ENCODE measurements at regions not wholly inside any gene's neighbourhood (a gene's known extent, or its start where the extent isn't known, plus 50 kb on each side); places are given as distances from the start of the nearest gene placed in this dataset.

DNA sequence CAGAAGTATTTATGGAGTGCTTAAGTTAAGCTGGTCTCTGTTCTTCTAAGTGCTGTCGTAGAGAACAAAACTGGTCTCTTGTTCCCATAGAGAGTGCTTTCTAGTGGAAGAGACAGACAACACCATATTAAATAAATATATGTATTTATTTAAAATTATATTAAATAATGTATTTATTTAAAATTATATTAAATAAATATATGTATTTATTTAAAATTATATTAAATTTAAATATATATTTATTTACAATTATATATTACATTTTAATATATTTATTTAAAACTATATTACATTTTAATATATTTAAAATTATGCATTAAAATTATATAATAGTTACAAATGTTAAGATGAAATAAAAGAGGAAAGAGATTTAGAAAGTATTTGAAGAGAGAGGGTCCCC lies 175.5 kb upstream of the OLFM3 start:
- Histone ChIP-seq H3K14ac (ENCODE audit: insufficient read depth, low read length) (no peak overlapping the region), H3K4me2 (ENCODE audit: insufficient read depth, insufficient read length, low read length) (no peak overlapping the region), H3K9me3 (ENCODE audit: control insufficient read depth, low read depth, low read length) (no peaks in the 10 kb centered on the region), H3K23ac (ENCODE audit: insufficient read length, low read depth, low read length) (no peak overlapping the region), H3K4ac (ENCODE audit: low read depth, low read length) (no peak overlapping the region), H3K27me3 (ENCODE audit: insufficient read depth, low read length) (no peaks in the 10 kb centered on the region), H2BK12ac (ENCODE audit: insufficient read length, low read depth, low read length) (no peak overlapping the region), H3K27ac (ENCODE audit: insufficient read length, low read depth, low read length) (no peak overlapping the region), H3K9ac (ENCODE audit: extremely low read depth, insufficient read length, low read length) (no peak overlapping the region), H2AK5ac (ENCODE audit: insufficient read length, low read length) (no peak overlapping the region), H2BK120ac (ENCODE audit: low read depth, low read length, poor library complexity, severe bottlenecking) (no peak overlapping the region), H3T11ph (ENCODE audit: low read length) (no peak overlapping the region), H4K91ac (ENCODE audit: insufficient read length, low read depth, low read length) (no peak overlapping the region), H2AFZ (ENCODE audit: low read length) (no peak overlapping the region), H2BK15ac (ENCODE audit: low read depth, low read length) (no peak overlapping the region), H4K8ac (replicated peaks; ENCODE audit: insufficient read length, low read depth, low read length) (no peak overlapping the region), H3K56ac (ENCODE audit: insufficient read length, low read depth, low read length) (no peak overlapping the region), H3K18ac (ENCODE audit: insufficient read length, low read depth, low read length) (no peak overlapping the region), H3K79me2 (ENCODE audit: insufficient read depth, low read length) (no peaks in the 10 kb centered on the region), H2BK5ac (ENCODE audit: insufficient read length, low read length) (no peak overlapping the region), H2BK20ac (ENCODE audit: low read depth, low read length, poor library complexity, severe bottlenecking) (no peak overlapping the region), H3K23me2 (ENCODE audit: insufficient read length, low read depth, low read length, poor library complexity, severe bottlenecking) (no peaks in the 10 kb centered on the region), H4K5ac (ENCODE audit: insufficient read length, low read depth, low read length) (no peak overlapping the region), H3K4me1 (ENCODE audit: insufficient read depth, low read length) (no peaks in the 10 kb centered on the region), H3K79me1 (ENCODE audit: insufficient read depth, low read depth, low read length, poor library complexity, severe bottlenecking) (no peaks in the 10 kb centered on the region), H4K20me1 (ENCODE audit: control insufficient read depth, insufficient read depth, insufficient read length) (no peaks in the 10 kb centered on the region)
- no peak for DNase-seq
- H3K4me3 Mint-ChIP-seq: no peak overlapping the region
- H3K9me3 Mint-ChIP-seq: no peaks in the 10 kb centered on the region
- no peak overlapping the region for H3K27ac Mint-ChIP-seq
- H3K27me3 Mint-ChIP-seq (ENCODE audit: low read depth): no peaks in the 10 kb centered on the region
- TF ChIP-seq, protein P1, sequence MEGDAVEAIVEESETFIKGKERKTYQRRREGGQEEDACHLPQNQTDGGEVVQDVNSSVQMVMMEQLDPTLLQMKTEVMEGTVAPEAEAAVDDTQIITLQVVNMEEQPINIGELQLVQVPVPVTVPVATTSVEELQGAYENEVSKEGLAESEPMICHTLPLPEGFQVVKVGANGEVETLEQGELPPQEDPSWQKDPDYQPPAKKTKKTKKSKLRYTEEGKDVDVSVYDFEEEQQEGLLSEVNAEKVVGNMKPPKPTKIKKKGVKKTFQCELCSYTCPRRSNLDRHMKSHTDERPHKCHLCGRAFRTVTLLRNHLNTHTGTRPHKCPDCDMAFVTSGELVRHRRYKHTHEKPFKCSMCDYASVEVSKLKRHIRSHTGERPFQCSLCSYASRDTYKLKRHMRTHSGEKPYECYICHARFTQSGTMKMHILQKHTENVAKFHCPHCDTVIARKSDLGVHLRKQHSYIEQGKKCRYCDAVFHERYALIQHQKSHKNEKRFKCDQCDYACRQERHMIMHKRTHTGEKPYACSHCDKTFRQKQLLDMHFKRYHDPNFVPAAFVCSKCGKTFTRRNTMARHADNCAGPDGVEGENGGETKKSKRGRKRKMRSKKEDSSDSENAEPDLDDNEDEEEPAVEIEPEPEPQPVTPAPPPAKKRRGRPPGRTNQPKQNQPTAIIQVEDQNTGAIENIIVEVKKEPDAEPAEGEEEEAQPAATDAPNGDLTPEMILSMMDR (conservative IDR thresholded peaks at IDR 0.05): no peak
- H3K4me1 Mint-ChIP-seq: 0 out of 4 replicates have a peak, but pooled peaks cover 0 to 3% of the 10 kb centered on the region in 2 experiments
- no peaks in the 10 kb centered on the region; a peak in 1 of 7 replicates for H3K36me3 Mint-ChIP-seq (ENCODE audit: insufficient read depth in 1 of 3, low read depth in 3 of 3)
- WGBS (ENCODE audit: extremely low coverage, insufficient read length, low lambda C conversion rate): no CpG with 5 or more reads among the region's 1 CpG
